GM21381 (cell line): ENCODE measurements at regions not wholly inside any gene's neighbourhood (a gene's known extent, or its start where the extent isn't known, plus 50 kb on each side); places are given as distances from the start of the nearest gene placed in this dataset.

Experiments
- ATAC-seq: cut with Tn5 transposase; IDR thresholded peaks from one replicate; pipeline ENCODE4 v1.9.1; 2021; ENCODE audit warnings: mild to moderate bottlenecking, moderate library complexity; ENCODE audit not compliant: unreplicated experiment

- no peak for ATAC-seq
Measured at GRCh38 chr2:42863320-42863719, 70.9 kb upstream of the HAAO start.

GRCh38 chr2:42862669-42863185 is 70.3 kb upstream of the HAAO start:
- no peak for ATAC-seq

- no peak for ATAC-seq
Measured at GRCh38 chr2:42861321-42861720, 68.9 kb upstream of the HAAO start.

GRCh38 chr2:42860319-42861094 is 68.1 kb upstream of the HAAO start:
- ATAC-seq: no peak

- ATAC-seq: no peak
Measured at GRCh38 chr2:42859791-42860190, 67.4 kb upstream of the HAAO start.

- no peak for ATAC-seq
Measured at GRCh38 chr2:42859006-42859552, 66.7 kb upstream of the HAAO start.

GRCh38 chr2:42858140-42859005 is 66.0 kb upstream of the HAAO start:
- no peak for ATAC-seq

- no peak for ATAC-seq
Measured at GRCh38 chr2:42856891-42857632, 64.7 kb upstream of the HAAO start.

- ATAC-seq: no peak
Measured at GRCh38 chr2:42856106-42856860, 63.9 kb upstream of the HAAO start.

- ATAC-seq: no peak
Measured at GRCh38 chr2:42855221-42855970, 63.0 kb upstream of the HAAO start.

- no peak for ATAC-seq
Measured at GRCh38 chr2:42854207-42854818, 61.9 kb upstream of the HAAO start.

- no peak for ATAC-seq
Measured at GRCh38 chr2:42853549-42854206, 61.3 kb upstream of the HAAO start.

- no peak for ATAC-seq
Measured at GRCh38 chr2:42852798-42853197, 60.4 kb upstream of the HAAO start.

GRCh38 chr2:42851740-42852250 is 59.4 kb upstream of the HAAO start:
- ATAC-seq: no peak

- ATAC-seq: no peak
Measured at GRCh38 chr2:42851186-42851585, 58.8 kb upstream of the HAAO start.

- no peak for ATAC-seq
Measured at GRCh38 chr2:42850016-42850805, 57.8 kb upstream of the HAAO start.

- no peak for ATAC-seq
Measured at GRCh38 chr2:42849311-42849710, 56.9 kb upstream of the HAAO start.
